ENCODE measurements at regions not wholly inside any gene's neighbourhood (a gene's known extent, or its start where the extent isn't known, plus 50 kb on each side); places are given as distances from the start of the nearest gene placed in this dataset.

GRCh38 chr9:74369844-74370243 is 127.3 kb upstream of the RORB start:
- H3K36me3 Mint-ChIP-seq = no peaks in the 10 kb centered on the region
- Histone ChIP-seq H3K27ac (ENCODE audit: low read depth, low read length) (no peak overlapping the region), H3K36me3 (ENCODE audit: insufficient read depth, low read length) (no peaks in the 10 kb centered on the region), H3K4me3 (ENCODE audit: low read length) (no peak overlapping the region), H3K27me3 (ENCODE audit: insufficient read depth, low read length, poor library complexity, severe bottlenecking) (no peaks in the 10 kb centered on the region), H3K9me3 (ENCODE audit: low read length) (no peaks in the 10 kb centered on the region), H3K4me1 (ENCODE audit: insufficient read depth, low read length) (no peaks in the 10 kb centered on the region)
- ChIA-PET CTCF (no interaction called here), POLR2A (no interaction called here)
- H3K4me3 Mint-ChIP-seq = no peak overlapping the region
- H3K27me3 Mint-ChIP-seq = no peaks in the 10 kb centered on the region
- no peak for DNase-seq
- no peaks in the 10 kb centered on the region for H3K4me1 Mint-ChIP-seq
- no peak overlapping the region for H3K27ac Mint-ChIP-seq
- H3K9me3 Mint-ChIP-seq = peaks cover 0 to 3% (median 0%) of the 10 kb centered on the region in 5 donors

- no peaks in the 10 kb centered on the region for H3K9me3 ChIP-seq (ENCODE audit: low read length)
- no peak for DNase-seq
- no peak overlapping the region for H3K27ac ChIP-seq (ENCODE audit: low read depth, low read length)
- no peaks in the 10 kb centered on the region for H3K4me1 ChIP-seq (ENCODE audit: insufficient read depth, low read length)
- ChIA-PET POLR2A (no interaction called here), CTCF (no interaction called here)
- Mint-ChIP-seq H3K4me1 (no peaks in the 10 kb centered on the region), H3K27ac (no peak overlapping the region), H3K4me3 (no peak overlapping the region), H3K36me3 (no peaks in the 10 kb centered on the region), H3K27me3 (no peaks in the 10 kb centered on the region), H3K9me3 (no peaks in the 10 kb centered on the region)
- no peaks in the 10 kb centered on the region for H3K27me3 ChIP-seq (ENCODE audit: insufficient read depth, low read length, poor library complexity, severe bottlenecking)
- no peaks in the 10 kb centered on the region for H3K36me3 ChIP-seq (ENCODE audit: insufficient read depth, low read length)
- H3K4me3 ChIP-seq (ENCODE audit: low read length) = no peak overlapping the region
Observed at GRCh38 chr9:74373348-74373747, 123.8 kb upstream of the RORB start.

GRCh38 chr9:74379718-74380117 is 117.4 kb upstream of the RORB start:
- H3K4me3 ChIP-seq (ENCODE audit: low read length) = no peak overlapping the region
- H3K27me3 ChIP-seq (ENCODE audit: insufficient read depth, low read length, poor library complexity, severe bottlenecking) = no peaks in the 10 kb centered on the region
- ChIA-PET POLR2A (no interaction called here), CTCF (no interaction called here)
- no peaks in the 10 kb centered on the region for H3K4me1 ChIP-seq (ENCODE audit: insufficient read depth, low read length)
- Mint-ChIP-seq H3K4me1 (peaks cover 0 to 8% (median 8%) of the 10 kb centered on the region in 3 donors), H3K27ac (peak overlapping the region in 1 of 8 donors; percentile 37), H3K36me3 (no peaks in the 10 kb centered on the region), H3K9me3 (no peaks in the 10 kb centered on the region), H3K4me3 (no peak overlapping the region), H3K27me3 (no peaks in the 10 kb centered on the region)
- no peaks in the 10 kb centered on the region for H3K36me3 ChIP-seq (ENCODE audit: insufficient read depth, low read length)
- no peaks in the 10 kb centered on the region for H3K9me3 ChIP-seq (ENCODE audit: low read length)
- DNase-seq = peak in 2 of 5 donors; percentile 19 to 42
- H3K27ac ChIP-seq (ENCODE audit: low read depth, low read length) = no peak overlapping the region

- CTCF ChIA-PET = no interaction called here
- H3K9me3 Mint-ChIP-seq = peaks cover 0 to 4% (median 0%) of the 10 kb centered on the region in 5 donors
- no peak for DNase-seq
Observed at GRCh38 chr9:74391816-74392215, 105.3 kb upstream of the RORB start.

GRCh38 chr9:74403581-74403980 is 93.6 kb upstream of the RORB start:
- CTCF ChIA-PET = no interaction called here
- Histone ChIP-seq H3K4me1 (ENCODE audit: insufficient read depth, low read length) (no peaks in the 10 kb centered on the region), H3K9me3 (ENCODE audit: low read length) (peaks cover 3% of the 10 kb centered on the region), H3K36me3 (ENCODE audit: insufficient read depth, low read length) (no peaks in the 10 kb centered on the region), H3K27me3 (ENCODE audit: insufficient read depth, low read length, poor library complexity, severe bottlenecking) (no peaks in the 10 kb centered on the region), H3K4me3 (ENCODE audit: low read length) (no peak overlapping the region), H3K27ac (ENCODE audit: low read depth, low read length) (no peak overlapping the region)
- DNase-seq = no peak
- H3K4me1 Mint-ChIP-seq = no peaks in the 10 kb centered on the region
- H3K27me3 Mint-ChIP-seq = no peaks in the 10 kb centered on the region
- no peak overlapping the region for H3K4me3 Mint-ChIP-seq
- H3K36me3 Mint-ChIP-seq = peaks cover 0 to 4% (median 0%) of the 10 kb centered on the region in 3 donors
- H3K27ac Mint-ChIP-seq = no peak overlapping the region
- H3K9me3 Mint-ChIP-seq = peaks cover 12 to 33% (median 25%) of the 10 kb centered on the region in 5 donors
- POLR2A ChIA-PET = no interaction called here

More at GRCh38 chr9:74391816-74392215, 105.3 kb upstream of the RORB start:
- no peaks in the 10 kb centered on the region for H3K36me3 ChIP-seq (ENCODE audit: insufficient read depth, low read length)
- H3K4me1 ChIP-seq (ENCODE audit: insufficient read depth, low read length) = no peaks in the 10 kb centered on the region
- H3K9me3 ChIP-seq (ENCODE audit: low read length) = no peaks in the 10 kb centered on the region
- H3K4me1 Mint-ChIP-seq = no peaks in the 10 kb centered on the region
- POLR2A ChIA-PET = no interaction called here
- H3K4me3 ChIP-seq (ENCODE audit: low read length) = no peak overlapping the region
- no peak overlapping the region for H3K4me3 Mint-ChIP-seq
- no peak overlapping the region for H3K27ac Mint-ChIP-seq
- H3K36me3 Mint-ChIP-seq = no peaks in the 10 kb centered on the region
- H3K27me3 Mint-ChIP-seq = peaks cover 0 to 3% of the 10 kb centered on the region in 2 donors
- H3K27me3 ChIP-seq (ENCODE audit: insufficient read depth, low read length, poor library complexity, severe bottlenecking) = no peaks in the 10 kb centered on the region
- no peak overlapping the region for H3K27ac ChIP-seq (ENCODE audit: low read depth, low read length)

GRCh38 chr9:74404620-74405019 is 92.5 kb upstream of the RORB start:
- ChIA-PET POLR2A (no interaction called here), CTCF (no interaction called here)
- peaks cover 12 to 33% (median 25%) of the 10 kb centered on the region in 5 donors for H3K9me3 Mint-ChIP-seq
- no peaks in the 10 kb centered on the region for H3K4me1 ChIP-seq (ENCODE audit: insufficient read depth, low read length)
- no peak for DNase-seq
- no peaks in the 10 kb centered on the region for H3K36me3 ChIP-seq (ENCODE audit: insufficient read depth, low read length)
- H3K9me3 ChIP-seq (ENCODE audit: low read length) = peaks cover 4% of the 10 kb centered on the region
- H3K4me1 Mint-ChIP-seq = no peaks in the 10 kb centered on the region
- H3K27me3 Mint-ChIP-seq = no peaks in the 10 kb centered on the region
- no peaks in the 10 kb centered on the region for H3K27me3 ChIP-seq (ENCODE audit: insufficient read depth, low read length, poor library complexity, severe bottlenecking)
- H3K36me3 Mint-ChIP-seq = peaks cover 0 to 4% (median 0%) of the 10 kb centered on the region in 3 donors
- no peak overlapping the region for H3K27ac Mint-ChIP-seq
- no peak overlapping the region for H3K4me3 ChIP-seq (ENCODE audit: low read length)
- H3K27ac ChIP-seq (ENCODE audit: low read depth, low read length) = no peak overlapping the region
- no peak overlapping the region for H3K4me3 Mint-ChIP-seq

GRCh38 chr9:74407166-74407565 is 90.0 kb upstream of the RORB start:
- Histone ChIP-seq H3K9me3 (ENCODE audit: low read length) (peaks cover 4% of the 10 kb centered on the region), H3K27me3 (ENCODE audit: insufficient read depth, low read length, poor library complexity, severe bottlenecking) (no peaks in the 10 kb centered on the region), H3K27ac (ENCODE audit: low read depth, low read length) (no peak overlapping the region), H3K36me3 (ENCODE audit: insufficient read depth, low read length) (no peaks in the 10 kb centered on the region), H3K4me1 (ENCODE audit: insufficient read depth, low read length) (no peaks in the 10 kb centered on the region), H3K4me3 (ENCODE audit: low read length) (no peak overlapping the region)
- Mint-ChIP-seq H3K27me3 (no peaks in the 10 kb centered on the region), H3K27ac (no peak overlapping the region), H3K36me3 (peaks cover 0 to 4% (median 0%) of the 10 kb centered on the region in 3 donors), H3K4me3 (no peak overlapping the region), H3K9me3 (peaks cover 12 to 30% (median 25%) of the 10 kb centered on the region in 5 donors), H3K4me1 (no peaks in the 10 kb centered on the region)
- ChIA-PET CTCF (no interaction called here), POLR2A (no interaction called here)
- DNase-seq = no peak

GRCh38 chr9:74412236-74412979 is 84.7 kb upstream of the RORB start:
- H3K4me3 ChIP-seq (ENCODE audit: low read length) = no peak overlapping the region
- DNase-seq = no peak
- no peak overlapping the region for H3K27ac ChIP-seq (ENCODE audit: low read depth, low read length)
- ChIA-PET POLR2A (no interaction called here), CTCF (no interaction called here)
- Mint-ChIP-seq H3K4me1 (no peaks in the 10 kb centered on the region), H3K9me3 (peaks cover 0 to 4% (median under 1%) of the 10 kb centered on the region in 5 donors), H3K27me3 (no peaks in the 10 kb centered on the region), H3K36me3 (no peaks in the 10 kb centered on the region), H3K4me3 (no peak overlapping the region), H3K27ac (no peak overlapping the region)
- H3K36me3 ChIP-seq (ENCODE audit: insufficient read depth, low read length) = no peaks in the 10 kb centered on the region
- no peaks in the 10 kb centered on the region for H3K27me3 ChIP-seq (ENCODE audit: insufficient read depth, low read length, poor library complexity, severe bottlenecking)
- H3K9me3 ChIP-seq (ENCODE audit: low read length) = peaks cover 4% of the 10 kb centered on the region
- no peaks in the 10 kb centered on the region for H3K4me1 ChIP-seq (ENCODE audit: insufficient read depth, low read length)
